AML-193 (cell line): ENCODE measurements at regions not wholly inside any gene's neighbourhood (a gene's known extent, or its start where the extent isn't known, plus 50 kb on each side); places are given as distances from the start of the nearest gene placed in this dataset.
"Not testable (repeated sequence)": the region's sequence is repeated elsewhere in the genome, so short reads cannot be mapped to it uniquely, and the experiment has no call there.

Experiments used
- DNase-seq, 2 experiments: peaks; one replicate each; lab custom pipeline; 2025; lab: John Stamatoyannopoulos, UW

DNA sequence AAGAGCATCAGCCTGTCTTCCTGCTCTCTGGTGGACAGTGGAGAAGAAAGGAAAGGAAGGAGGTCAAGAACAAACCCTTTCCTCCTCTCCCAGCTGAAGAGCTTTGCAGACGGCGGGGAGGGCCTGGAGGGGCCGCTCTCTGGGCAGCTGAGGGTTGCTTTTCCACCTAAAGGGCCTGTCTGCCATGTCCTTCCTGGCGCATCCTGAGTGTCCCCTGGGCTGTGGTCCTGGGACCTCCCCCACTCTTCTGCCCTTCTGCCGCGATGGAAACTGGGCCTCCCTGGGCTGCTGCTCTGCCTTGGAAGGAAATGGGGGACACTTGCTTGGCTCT lies 107.0 kb downstream of the ETS2 start:
- no peak for DNase-seq

DNA sequence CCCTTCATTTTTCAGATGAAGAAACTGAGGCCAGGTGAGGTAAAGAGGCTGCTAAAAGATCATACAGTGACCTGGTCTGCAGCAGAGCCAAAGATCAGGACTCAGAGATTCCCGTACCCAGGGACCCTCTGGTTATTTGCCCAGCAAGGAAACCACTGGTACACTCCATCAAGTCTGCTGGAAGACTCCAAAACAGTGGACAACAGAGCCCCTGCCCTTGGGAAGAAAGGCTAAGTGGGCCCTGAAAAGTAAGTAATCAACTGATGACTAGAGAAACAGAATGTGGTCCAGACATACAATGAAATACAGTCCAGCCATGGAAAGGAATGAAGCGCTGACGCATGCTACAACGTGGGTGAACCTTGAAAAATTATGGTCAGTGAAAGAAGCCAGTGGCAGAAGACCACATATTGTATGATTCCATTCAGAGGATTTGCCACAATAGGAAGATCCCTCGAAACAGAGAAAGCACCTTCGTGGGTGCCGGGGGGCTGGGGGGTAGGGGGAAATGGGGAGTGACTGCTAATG lies 106.4 kb downstream of the ETS2 start:
- DNase-seq: no peak

DNA sequence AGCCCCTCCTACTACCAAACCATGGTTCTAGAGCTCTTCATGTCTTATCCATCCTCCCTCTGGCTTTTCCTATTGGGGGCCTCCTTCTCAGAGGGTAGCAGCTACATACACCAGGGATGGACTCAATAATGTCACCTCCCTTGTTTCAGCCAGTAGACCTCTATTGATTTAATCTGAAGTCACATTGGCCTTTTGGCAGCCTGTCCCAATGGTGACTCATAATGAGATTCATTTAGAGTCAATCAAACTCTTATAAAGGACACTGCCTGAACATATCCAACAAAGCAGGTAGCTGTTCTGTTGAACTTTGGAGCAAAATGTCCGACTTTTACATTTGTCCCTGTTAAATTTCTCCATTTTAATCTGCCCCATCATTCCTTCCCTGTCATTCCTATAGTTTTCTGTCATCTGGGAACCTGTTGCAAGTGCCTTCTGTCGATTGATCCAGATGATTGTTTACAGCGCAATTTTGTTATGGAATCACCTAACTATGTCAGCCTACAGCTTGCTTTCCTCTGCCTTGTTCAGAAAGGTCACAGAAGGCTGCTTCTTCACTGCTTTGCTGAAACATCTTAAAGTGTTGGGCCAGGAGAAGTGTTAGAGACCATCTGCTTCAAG lies 105.9 kb downstream of the ETS2 start:
- no peak for DNase-seq

DNA sequence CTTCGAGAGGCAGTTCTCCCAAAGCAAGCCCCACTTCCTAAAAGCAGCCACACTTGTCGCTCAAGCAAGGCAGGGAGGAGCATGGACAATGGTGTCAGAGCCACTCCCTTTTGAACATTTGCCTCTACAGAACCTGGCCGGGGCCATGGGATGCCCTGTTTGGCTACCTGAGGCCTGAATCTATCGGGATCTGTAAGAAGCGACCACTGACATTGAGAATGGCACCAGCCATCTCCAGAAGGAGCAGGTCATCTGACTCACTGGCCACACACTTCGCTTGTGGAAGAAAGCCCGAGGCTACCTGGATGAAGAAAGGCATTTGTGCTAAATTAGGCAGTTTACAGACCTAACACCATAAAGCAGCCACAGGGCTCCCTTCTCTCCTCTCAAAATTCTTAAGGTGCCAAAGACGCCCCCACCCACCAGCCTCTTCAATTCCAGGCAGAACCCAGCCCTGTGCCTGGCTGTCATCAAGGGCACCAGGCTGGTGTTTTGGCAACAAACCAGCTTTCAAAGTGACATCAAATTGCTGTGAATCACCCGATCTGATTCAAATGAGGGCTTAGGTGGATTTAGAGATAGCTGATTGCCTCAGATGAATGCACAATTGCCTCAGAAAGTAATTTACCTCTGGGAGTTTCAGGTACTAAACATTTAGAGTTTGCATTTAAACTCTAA lies 104.8 kb downstream of the ETS2 start:
- no peak for DNase-seq

DNA sequence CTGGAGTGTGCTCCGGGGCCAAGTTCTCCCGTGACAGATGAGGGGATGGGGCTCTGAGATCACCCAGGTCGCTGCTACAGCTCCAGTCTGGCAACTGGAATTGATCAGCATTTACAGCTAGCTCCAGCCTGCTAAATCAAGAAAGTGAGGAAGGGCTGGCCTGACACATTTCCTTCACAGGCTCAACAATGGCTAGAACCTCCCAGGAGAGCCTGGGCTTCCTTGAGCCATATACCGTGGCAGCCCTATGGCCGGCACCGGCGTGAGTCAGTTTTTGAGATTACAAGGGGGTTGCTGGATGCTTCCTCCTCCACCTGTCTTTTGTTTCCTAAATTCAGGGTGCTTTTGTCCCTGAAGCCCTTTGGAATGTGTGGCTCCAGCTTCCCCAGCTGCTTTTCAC lies 104.2 kb downstream of the ETS2 start:
- DNase-seq: no peak

DNA sequence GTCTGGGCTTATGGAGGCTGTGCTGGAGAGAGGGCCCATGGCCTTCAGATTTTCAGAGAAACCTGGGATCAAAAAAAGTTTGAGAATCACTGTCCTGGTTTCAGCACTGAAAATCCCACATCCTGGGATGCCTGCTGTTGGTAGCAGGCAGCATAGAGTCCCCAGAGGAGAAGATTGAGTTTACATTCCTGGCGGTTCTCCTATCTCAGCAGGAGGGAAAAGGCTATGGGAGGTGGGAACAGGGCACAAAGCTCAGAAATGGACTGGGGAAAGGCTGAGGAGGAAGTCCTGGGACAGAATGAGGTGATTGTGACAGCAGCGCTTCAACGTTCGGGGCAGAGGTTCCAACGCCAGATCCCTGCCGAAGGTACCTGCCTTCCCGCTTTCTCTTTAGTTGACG lies 103.4 kb downstream of the ETS2 start:
- no peak for DNase-seq

DNA sequence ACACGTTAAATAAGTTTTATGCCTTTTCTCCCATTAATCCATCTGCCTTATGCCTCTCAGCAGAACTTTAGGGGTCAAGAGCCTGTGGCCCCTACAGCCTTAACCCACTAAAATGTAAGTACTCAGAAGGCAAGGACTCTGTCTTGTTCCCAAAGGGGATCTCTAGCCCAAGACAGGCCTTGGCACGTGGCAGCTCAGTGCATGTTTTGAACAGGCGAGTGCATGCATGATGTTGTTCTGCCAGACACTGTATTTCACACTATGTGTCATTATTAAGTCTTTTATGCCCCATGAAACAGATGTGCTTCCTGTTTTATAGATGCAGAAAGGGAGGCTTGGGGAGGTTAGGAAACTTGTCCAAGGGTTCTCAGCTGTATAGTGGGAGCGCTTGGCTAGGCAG lies 102.8 kb downstream of the ETS2 start:
- DNase-seq: no peak

DNA sequence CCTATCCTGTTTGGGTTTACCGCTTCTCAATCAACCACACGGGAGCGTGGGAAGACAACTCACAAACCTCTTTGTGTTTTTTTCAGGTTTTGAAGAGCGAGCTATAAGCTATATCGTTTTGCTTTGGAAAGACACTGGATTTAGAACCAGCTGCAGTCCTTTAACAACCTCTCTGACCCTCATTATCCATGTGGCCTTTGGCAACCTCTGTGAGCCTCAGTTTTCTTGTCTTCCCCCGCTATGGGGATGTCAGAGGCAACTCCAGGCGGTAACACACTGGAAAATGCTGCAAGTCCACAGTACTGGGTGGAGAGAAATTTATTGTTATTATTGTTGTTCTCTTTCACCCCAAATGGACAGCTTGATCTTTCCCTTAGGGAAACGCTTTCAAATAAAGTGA lies 100.0 kb downstream of the ETS2 start:
- no peak for DNase-seq

DNA sequence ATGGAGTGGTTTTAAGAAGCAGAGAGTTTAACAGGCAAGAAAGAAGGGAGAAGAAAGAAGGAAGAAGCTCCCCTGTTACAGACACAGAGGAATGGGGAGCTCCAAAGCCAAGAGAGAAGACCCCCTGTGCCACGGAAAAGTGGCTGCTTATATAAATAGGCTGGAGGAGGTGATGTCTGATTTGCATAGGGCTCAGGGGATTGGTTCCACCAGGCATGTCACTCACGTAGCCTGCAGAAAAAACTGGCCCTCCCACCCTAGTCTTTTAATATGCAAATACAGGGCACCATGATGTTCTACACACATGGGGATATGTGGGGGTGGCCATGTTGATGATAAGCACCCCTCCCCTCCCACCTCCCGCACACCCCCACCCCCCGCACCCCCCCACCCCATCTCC lies 99.6 kb downstream of the ETS2 start:
- no peak for DNase-seq

DNA sequence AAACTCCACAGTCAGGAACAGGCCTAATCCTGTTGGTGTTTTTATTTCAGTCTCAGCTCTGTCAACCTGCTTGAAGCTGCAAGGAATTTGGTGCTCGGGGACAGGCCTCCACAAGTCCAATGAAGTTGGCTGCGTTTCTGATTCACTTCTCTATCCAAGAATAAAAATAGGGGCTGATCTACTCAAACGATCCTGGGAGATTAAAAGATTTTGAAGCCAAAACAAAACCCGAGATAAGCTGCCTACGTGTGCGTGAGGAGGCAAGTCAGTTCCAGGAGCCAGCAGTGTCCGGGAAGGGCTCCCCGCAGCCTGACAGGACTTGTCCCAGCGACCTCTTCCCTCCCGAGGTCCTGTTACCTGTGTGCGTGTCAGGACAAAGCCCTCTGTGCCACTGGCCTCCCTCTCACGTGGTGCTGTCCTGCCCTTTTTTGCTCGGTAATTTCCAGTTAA lies 98.0 kb downstream of the ETS2 start:
- no peak for DNase-seq

DNA sequence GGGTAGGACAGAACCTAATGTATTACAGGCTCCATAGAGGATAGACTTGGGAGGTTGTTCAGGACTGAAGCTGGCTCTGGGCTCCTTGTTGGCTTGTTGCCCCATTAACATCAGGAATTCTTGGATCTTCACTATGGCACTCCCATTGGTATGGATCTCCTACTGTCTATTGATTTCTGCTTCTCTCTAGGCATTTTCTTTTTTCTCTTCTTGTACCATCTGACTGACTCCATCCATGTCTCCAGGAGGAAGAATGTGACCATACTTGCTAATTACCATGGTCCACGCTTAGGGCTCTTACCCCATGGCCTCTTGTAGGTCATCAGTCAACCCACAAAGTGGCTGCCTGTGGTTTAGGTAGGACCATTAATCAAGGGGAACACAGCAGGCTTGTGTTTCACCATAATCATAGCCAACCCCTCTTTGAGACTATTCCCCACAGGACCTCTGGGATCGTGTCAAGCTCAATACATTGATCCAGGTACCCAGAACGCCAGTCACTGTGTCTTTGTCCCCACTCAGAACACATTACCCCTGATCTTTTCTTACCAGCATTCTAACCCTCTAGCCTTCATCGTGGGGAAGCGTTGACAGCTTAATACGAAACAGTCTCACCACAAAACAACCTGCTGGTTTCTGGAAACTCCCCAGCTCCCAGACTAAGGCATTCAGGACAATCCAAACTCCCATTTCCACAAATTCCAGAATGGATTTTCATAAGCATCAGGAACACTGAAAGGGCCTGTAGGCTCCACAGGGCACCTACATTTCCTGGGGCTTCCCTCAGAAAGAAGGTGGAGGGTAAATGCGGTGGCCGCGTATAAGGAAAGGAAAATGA lies 97.1 kb downstream of the ETS2 start:
- DNase-seq: no peak

DNA sequence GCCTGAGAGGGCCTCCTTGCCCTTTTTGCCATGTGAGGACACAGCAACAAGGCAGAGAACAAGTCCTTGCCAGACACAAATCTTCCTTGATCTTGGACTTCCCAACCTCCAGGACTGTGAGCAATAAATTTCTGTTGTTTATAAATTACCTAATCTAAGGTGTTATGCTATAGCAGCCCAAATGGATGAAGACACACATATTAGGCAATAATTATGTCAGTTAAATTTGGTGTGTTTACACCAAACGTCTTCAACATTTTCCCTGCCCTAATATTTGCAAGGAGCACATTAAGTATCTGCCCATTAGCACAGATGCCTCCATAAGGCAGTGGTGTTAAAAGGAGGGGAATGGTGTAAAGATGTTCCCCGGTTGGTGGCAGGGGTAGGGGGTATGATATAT lies 94.8 kb downstream of the ETS2 start:
- no peak for DNase-seq

DNA sequence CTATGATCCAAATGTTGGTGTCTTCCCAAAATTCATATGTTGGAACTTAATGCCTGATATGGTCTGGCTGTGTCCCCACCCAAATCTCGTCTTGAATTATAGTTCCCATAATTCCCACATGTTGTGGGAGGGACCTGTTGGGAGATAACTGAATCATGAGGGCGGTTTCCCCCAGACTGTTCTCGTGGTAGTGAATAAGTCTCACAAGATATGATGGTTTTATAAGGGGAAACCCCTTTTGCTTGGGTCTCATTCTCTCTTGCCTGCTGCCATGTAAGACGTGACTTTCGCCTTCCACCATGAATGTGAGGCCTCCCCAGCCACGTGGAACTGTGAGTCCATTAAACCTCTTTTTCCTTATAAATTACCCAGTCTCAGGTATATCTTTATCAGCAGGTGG lies 94.3 kb downstream of the ETS2 start:
- not testable (repeated sequence) for DNase-seq

DNA sequence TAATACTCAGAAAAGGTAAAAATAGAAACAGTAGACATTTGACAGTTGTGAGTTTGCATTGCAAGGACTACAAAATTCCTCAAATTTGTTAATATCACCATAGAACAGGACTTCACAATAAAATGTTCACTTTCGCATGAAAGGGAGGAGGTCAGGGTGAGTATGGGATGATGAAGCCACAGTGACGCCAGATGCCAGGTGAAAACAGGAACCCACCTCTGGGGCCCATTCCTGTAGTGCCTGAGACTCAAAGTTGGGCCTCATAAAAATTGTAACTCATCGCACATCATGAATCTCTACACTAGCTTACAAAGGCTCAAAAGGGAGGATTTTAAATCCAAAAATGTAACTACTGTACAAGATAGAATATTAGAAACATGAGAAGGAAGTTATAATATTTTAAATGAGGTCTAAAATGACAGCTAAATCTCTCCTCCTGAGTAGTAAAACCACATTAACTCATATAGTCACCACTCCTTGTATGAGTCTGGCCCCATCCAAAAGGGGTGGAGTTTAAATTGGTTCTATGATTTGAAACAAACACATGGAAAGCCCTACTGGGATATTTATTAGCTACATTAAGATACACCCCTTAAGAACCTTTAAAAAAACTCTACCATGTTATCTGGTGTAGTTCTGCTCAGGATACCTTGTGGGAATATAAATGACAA lies 93.7 kb downstream of the ETS2 start:
- no peak for DNase-seq

DNA sequence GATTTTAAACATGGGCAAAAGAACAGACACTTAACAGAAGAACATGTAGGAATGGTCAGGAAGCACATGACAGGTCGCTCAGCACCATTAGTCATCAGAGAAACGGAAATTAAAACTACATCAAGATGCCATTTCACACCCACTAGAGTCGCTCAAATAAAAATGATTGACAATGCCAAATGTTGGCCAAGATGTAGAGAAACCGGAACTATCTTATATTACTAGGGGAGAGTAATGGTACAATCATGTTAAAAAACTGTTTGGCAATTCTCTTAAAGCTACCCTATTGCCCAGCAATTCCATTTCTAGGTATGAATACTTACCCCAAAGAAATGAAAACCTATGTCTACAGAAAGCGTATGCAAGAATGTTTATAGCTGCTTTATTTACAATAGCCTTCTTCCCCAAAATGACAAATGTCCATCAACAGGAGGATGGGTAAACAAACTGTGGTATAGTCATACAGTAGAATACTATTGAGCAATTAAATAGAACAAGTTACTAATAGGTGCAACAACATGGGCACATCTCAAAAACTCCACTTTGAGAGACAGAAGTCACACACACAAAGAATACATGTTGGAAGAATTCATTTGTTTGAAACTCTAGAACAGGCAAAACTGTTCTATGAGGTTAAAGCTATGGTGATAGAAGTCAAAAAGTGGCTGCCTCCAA lies 92.8 kb downstream of the ETS2 start:
- DNase-seq: no peak

DNA sequence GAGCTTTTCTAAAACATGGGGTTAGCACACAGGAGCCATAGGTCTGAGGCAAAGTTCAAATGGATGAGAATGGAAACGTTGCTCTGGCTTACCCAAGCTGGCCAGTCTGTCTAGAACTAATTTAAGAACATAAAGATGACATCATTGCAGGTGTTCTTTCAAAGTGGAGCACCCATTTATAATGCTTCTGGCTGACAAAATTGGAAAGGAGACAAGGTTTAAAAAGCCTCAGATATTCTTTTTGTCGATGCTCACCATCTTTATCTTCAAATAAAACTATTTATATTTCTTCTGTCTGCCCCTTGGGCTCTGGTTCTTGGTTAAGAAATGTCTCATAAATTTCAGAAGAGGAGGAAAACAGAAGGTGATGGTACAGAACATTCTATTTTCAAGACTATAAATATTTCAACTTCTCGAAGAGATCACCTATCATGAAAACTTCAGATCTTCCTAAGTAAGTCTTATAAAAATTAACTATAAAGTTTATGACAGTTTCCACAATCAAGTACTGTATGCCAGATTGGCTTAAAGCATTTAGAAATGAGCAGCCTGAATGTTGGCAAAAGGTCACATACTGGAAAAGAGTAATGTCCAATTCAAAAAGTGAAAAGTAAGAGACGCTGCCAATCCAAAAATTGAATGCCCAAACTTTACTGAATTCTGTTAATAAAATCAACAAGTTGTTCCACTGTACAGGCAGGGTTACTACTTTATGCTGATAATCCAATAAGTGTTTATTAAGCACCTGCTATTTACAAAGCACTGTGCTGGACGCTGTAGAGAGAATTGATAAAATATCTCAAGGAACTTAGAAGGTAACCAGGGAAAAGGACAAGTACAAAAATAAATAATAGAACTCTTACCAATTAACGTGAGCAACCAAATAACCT lies 92.0 kb downstream of the ETS2 start:
- no peak for DNase-seq

DNA sequence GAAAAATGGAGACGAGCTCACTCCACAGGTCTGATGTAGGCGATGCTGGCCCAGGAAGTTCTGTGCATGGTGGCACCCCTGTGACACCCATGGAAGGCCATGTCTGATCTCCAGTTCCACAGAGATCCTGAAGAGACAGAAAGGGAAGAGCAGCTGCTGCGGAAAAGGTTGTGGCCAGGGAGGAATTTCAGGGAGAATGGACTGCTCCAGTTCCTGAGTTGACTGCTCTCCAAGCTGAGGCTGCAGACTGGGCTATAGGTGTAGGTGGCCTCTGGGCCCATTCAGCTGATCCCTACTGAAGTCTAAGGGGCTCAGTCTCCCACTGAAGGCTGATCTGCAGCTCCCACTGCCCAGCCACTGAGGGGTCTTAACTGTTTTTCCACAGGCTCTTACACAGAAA lies 89.2 kb downstream of the ETS2 start:
- DNase-seq: no peak

DNA sequence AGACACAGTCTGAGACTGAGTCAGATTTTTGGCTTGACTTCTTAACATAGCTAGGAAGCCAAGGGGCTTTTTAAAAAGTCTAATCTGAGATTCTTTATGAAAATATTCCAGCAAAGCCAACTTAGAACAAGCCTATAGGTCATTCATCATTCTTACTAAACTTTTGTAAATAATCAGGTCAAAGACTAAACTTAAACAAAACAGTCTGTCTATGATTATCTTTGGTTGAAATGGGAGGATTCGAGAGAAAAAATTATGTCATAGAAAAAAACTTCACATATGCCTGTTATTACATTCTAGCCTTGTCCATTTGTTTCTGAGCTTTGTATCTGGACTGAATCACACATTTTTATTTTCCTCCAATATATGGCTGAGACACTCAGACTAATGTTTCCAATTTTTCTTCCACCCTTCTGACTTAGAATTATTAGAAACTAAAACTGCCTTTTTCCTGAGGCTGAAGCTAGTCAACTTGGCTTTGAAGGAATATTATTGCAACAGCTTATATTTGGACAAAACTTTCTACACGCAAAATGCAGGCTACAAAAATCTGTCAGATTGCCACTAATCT lies 83.3 kb downstream of the ETS2 start:
- DNase-seq: no peak

DNA sequence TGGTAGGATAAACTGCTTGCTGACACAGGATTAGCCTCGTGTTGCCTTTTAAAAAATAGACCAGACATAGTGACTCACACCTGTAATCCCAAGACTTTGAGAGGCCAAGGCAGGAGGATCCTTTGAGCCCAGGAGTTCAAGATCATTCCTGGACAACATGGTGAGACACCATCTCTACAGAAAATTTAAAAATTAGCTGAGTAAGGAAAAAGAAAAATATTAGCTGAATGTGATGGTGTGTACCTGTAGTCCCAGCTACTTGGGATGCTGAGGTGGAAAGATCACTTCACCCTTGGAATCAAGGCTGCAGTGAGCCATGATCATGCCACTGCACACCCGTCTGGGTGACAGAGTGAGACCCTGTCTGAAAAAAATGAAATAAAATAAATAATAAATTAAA lies 82.0 kb downstream of the ETS2 start:
- no peak for DNase-seq

DNA sequence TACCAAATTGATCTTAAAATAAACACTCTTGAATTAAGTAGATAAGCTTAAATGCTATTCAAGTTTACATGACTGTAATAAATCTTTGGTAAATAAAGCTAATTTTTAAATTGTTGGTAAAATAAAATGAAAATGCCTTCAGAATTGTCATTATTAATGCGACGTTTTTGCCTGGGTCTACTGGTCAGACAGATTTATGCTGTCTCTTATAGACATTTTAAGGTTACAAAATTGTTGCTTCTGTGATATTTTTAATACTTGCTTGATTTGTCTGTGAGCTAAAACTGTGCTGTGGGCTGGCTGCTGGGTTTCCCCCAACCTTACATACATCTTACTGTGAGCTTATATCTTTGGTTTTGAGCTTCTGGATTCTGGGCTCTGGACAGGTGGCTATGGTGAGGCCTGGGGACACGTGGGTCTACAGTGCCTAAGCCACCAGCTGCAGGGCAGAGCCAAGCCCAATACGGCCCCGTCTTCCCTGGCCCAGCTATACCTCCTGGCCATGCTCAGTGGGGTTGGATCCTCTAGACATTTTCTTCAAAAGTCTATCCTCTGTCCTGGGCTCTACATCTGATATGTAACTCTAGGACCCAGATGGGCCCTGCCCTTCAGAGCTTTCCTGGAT lies 81.4 kb downstream of the ETS2 start:
- no peak for DNase-seq
